Peyer's patch (tissue), 4 donors: ENCODE measurements at regions not wholly inside any gene's neighbourhood (a gene's known extent, or its start where the extent isn't known, plus 50 kb on each side); places are given as distances from the start of the nearest gene placed in this dataset.

Experiments used
- DNase-seq, 3 donors: peaks; one replicate each; pipeline ENCODE4 v3.0.0-alpha.2; 2017 to 2019
- H3K27ac ChIP-seq, 4 donors: fragments of 200-600 bp; sonication (generic); one replicate each; pipeline ENCODE4 v1.5.1; 2016 to 2019
- H3K27me3 ChIP-seq, 2 donors: fragments of 200-600 bp; sonication (generic); one replicate each; pipeline ENCODE4 v1.5.1; 2019
- H3K36me3 ChIP-seq, 3 donors: fragments of 200-600 bp; sonication (generic); one replicate each; pipeline ENCODE4 v1.5.1; 2016 to 2019
- H3K4me1 ChIP-seq, 4 donors: fragments of 200-600 bp; sonication (generic); one replicate each; pipeline ENCODE4 v1.5.1; 2016 to 2019
- H3K4me3 ChIP-seq, 4 donors: fragments of 200-600 bp; sonication (generic); 1 replicate in 3 of 4; 2 replicates in 1 of 4; pipeline ENCODE4 v1.5.1; 2016 to 2019; ENCODE audit warnings: mild to moderate bottlenecking in 1 of 4
- H3K9me3 ChIP-seq, 4 donors: fragments of 200-600 bp; sonication (generic); one replicate each; pipeline ENCODE4 v1.5.1; 2016 to 2019; ENCODE audit warnings: mild to moderate bottlenecking in 1 of 4
- CTCF ChIP-seq, 6 experiments: fragments of 450-650 bp in 4 of 6; fragments of 200-600 bp in 2 of 6; sonication (generic) in 1 of 6; IDR thresholded peaks; one replicate each; pipeline ENCODE4 v1.5.1; 2017 to 2019; ENCODE audit warnings: antibody characterized with exemption in 6 of 6, mild to moderate bottlenecking in 3 of 6, moderate library complexity in 1 of 6
- POLR2A ChIP-seq, 2 donors: fragments of 450-650 bp; IDR thresholded peaks; one replicate each; pipeline ENCODE4 v1.5.1; 2017; ENCODE audit warnings: antibody characterized with exemption in 2 of 2, mild to moderate bottlenecking in 2 of 2, moderate library complexity in 2 of 2

DNA sequence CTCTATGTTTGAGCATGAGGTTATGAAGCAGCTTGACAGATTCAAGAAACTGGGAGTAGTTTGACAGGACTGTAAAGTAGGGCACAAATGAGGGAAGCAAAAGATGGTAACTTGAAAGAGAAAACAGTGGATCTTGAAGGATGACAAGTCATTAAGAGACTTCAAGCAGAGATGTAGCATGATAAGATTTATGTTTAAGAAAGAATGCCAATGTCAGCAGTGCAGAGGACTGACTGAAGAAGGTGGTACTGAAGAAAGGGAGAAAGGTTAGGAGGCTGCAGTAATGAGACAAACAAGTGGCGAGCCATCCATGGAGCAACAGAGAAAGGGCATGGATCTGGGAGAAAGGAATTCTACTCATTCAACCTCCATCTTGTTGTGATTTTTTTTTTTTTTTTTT is 120.2 kb upstream of the RAP1B start:
- Histone ChIP-seq H3K36me3 (no peaks in the 10 kb centered on the region), H3K9me3 (no peaks in the 10 kb centered on the region), H3K27ac (no peak overlapping the region), H3K4me1 (no peaks in the 10 kb centered on the region), H3K4me3 (no peak overlapping the region), H3K27me3 (no peaks in the 10 kb centered on the region)
- no peak for DNase-seq
- no peak for TF ChIP-seq POLR2A (IDR thresholded peaks at IDR 0.05)
- no peak for TF ChIP-seq CTCF (IDR thresholded peaks at IDR 0.05)

- no peak for DNase-seq
- H3K36me3 ChIP-seq, result no peaks in the 10 kb centered on the region
- no peak for TF ChIP-seq POLR2A (IDR thresholded peaks at IDR 0.05)
- no peak for TF ChIP-seq CTCF (IDR thresholded peaks at IDR 0.05)
- H3K27ac ChIP-seq, result no peak overlapping the region
- H3K27me3 ChIP-seq, result no peaks in the 10 kb centered on the region
- no peak overlapping the region for H3K4me3 ChIP-seq
- no peaks in the 10 kb centered on the region for H3K4me1 ChIP-seq
- no peaks in the 10 kb centered on the region for H3K9me3 ChIP-seq
These were observed 119.3 kb upstream of the RAP1B start for GRCh38 chr12:68491204-68491960.

DNA sequence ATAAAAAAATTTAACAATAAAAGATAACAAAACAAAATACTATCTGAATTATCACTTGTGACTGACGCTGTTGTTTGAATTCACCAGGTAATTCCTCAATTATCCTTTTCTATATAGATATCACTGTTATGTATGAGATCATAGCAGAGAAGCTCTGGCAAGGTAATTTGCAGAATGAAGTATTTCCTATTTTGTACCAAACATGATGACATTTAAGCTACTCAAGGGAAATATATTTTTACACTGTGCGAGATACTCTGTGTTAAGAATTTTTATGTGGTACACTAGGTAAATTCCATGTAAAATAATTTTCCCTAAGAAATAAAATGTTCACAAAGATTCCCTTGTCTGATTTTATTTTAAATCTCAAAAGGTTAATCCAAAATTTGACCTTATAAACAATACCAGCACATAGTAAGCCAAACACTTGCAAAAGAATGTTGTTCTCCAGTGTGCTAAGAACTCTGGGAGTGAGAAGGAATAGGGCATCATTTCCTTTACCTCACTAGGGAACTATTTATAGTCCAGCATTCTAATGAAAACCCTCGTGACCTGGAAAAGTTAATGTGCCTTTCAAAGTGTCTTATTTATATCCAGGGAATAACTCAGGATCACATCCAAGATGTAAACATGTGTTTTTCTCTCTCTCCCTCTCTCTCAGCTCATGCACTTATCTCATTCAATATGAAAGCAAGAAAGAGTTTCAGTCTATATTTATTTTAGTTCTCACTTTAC is 115.2 kb upstream of the RAP1B start:
- no peak overlapping the region for H3K4me3 ChIP-seq
- H3K27me3 ChIP-seq, result no peaks in the 10 kb centered on the region
- TF ChIP-seq POLR2A (IDR thresholded peaks at IDR 0.05) (no peak), CTCF (IDR thresholded peaks at IDR 0.05) (no peak)
- H3K27ac ChIP-seq, result peak overlapping the region in 1 of 4 donors; percentile 40
- H3K4me1 ChIP-seq, result no peaks in the 10 kb centered on the region
- no peaks in the 10 kb centered on the region for H3K9me3 ChIP-seq
- no peak for DNase-seq
- H3K36me3 ChIP-seq, result no peaks in the 10 kb centered on the region

DNA sequence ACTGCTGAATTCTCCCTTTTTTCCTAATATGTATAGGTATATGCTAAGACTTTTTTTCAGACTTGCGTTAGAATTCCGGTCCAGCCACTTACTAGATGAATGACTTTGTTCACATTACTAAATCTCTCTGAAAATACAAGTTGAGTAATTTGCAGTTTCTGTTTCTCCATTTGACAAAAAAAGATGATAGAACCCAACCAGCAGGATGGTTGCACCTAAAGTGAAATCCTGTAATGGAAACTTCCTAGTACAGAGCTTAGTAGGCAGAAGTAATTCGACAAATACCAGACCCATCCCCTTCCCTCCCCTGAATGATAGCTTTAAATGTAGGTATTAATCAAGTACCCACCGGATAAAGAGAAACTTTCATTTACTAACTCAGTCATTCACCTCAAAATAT is 113.6 kb upstream of the RAP1B start:
- Histone ChIP-seq H3K36me3 (no peaks in the 10 kb centered on the region), H3K4me3 (no peak overlapping the region), H3K27ac (no peak overlapping the region), H3K9me3 (no peaks in the 10 kb centered on the region), H3K4me1 (no peaks in the 10 kb centered on the region), H3K27me3 (no peaks in the 10 kb centered on the region)
- TF ChIP-seq CTCF (IDR thresholded peaks at IDR 0.05), result no peak
- no peak for TF ChIP-seq POLR2A (IDR thresholded peaks at IDR 0.05)
- DNase-seq, result no peak

GRCh38 chr12:68497702-68498101 is 113.0 kb upstream of the RAP1B start:
- Histone ChIP-seq H3K36me3 (no peaks in the 10 kb centered on the region), H3K4me3 (no peak overlapping the region), H3K9me3 (no peaks in the 10 kb centered on the region), H3K4me1 (no peaks in the 10 kb centered on the region), H3K27me3 (no peaks in the 10 kb centered on the region), H3K27ac (no peak overlapping the region)
- no peak for DNase-seq
- TF ChIP-seq POLR2A (IDR thresholded peaks at IDR 0.05) (no peak), CTCF (IDR thresholded peaks at IDR 0.05) (no peak)
